Activated CD4-positive, alpha-beta T cell treated with anti-CD3 and anti-CD28 coated beads, Interleukin-2, Interleukin-6, amounts not matched to agents 100 ng/mL and 50 ng/mL, durations not matched to agents 16 hours and 8 hours (primary cell): ENCODE measurements at regions not wholly inside any gene's neighbourhood (a gene's known extent, or its start where the extent isn't known, plus 50 kb on each side); places are given as distances from the start of the nearest gene placed in this dataset.
"Not testable (repeated sequence)": the region's sequence is repeated elsewhere in the genome, so short reads cannot be mapped to it uniquely, and the experiment has no call there.

Experiments
- DNase-seq: peaks from one replicate; pipeline ENCODE4 v3.0.0-alpha.2; 2020

- not testable (repeated sequence) for DNase-seq
Observed at GRCh38 chr16:66084731-66085130, 281.8 kb upstream of the CDH5 start.

GRCh38 chr16:66084306-66084705 is 282.2 kb upstream of the CDH5 start:
- DNase-seq, result no peak

- no peak for DNase-seq
Observed at GRCh38 chr16:66083171-66083570, 283.3 kb upstream of the CDH5 start.

GRCh38 chr16:66082424-66082823 is 284.1 kb upstream of the CDH5 start:
- no peak for DNase-seq

- no peak for DNase-seq
Observed at GRCh38 chr16:66081775-66082366, 284.6 kb upstream of the CDH5 start.

- DNase-seq, result no peak
Observed at GRCh38 chr16:66079671-66080334, 286.7 kb upstream of the CDH5 start.

GRCh38 chr16:66070140-66070917 is 296.2 kb upstream of the CDH5 start:
- DNase-seq, result no peak

- no peak for DNase-seq
Observed at GRCh38 chr16:66069587-66069986, 296.9 kb upstream of the CDH5 start.

GRCh38 chr16:66066404-66066803 is 300.1 kb upstream of the CDH5 start:
- no peak for DNase-seq

GRCh38 chr16:66065925-66066324 is 300.6 kb upstream of the CDH5 start:
- no peak for DNase-seq

- no peak for DNase-seq
Observed at GRCh38 chr16:66064801-66065530, 301.5 kb upstream of the CDH5 start.

- DNase-seq, result no peak
Observed at GRCh38 chr16:66058832-66059231, 307.7 kb upstream of the CDH5 start.

GRCh38 chr16:66058172-66058691 is 308.3 kb upstream of the CDH5 start:
- no peak for DNase-seq

GRCh38 chr16:66057057-66057456 is 309.4 kb upstream of the CDH5 start:
- DNase-seq, result no peak

GRCh38 chr16:66054095-66054494 is 312.4 kb upstream of the CDH5 start:
- DNase-seq, result no peak

GRCh38 chr16:66052745-66053144 is 313.7 kb upstream of the CDH5 start:
- no peak for DNase-seq

GRCh38 chr16:66050991-66051390 is 315.5 kb upstream of the CDH5 start:
- no peak for DNase-seq

GRCh38 chr16:66049865-66050264 is 316.6 kb upstream of the CDH5 start:
- DNase-seq, result no peak

GRCh38 chr16:66045626-66046025 is 320.9 kb upstream of the CDH5 start:
- no peak for DNase-seq

GRCh38 chr16:66044556-66044955 is 321.9 kb upstream of the CDH5 start:
- DNase-seq, result no peak

- DNase-seq, result no peak
Observed at GRCh38 chr16:66044089-66044488, 322.4 kb upstream of the CDH5 start.

GRCh38 chr16:66043326-66043725 is 323.2 kb upstream of the CDH5 start:
- no peak for DNase-seq

- no peak for DNase-seq
Observed at GRCh38 chr16:66042341-66042740, 324.1 kb upstream of the CDH5 start.
